H1 (cell line): ENCODE measurements at regions not wholly inside any gene's neighbourhood (a gene's known extent, or its start where the extent isn't known, plus 50 kb on each side); places are given as distances from the start of the nearest gene placed in this dataset.

ENCODE experiments used
- CTCF ChIA-PET: fragments of 300-600 bp; sonication (Branson Sonifier 250); formaldehyde crosslinking; loops from one replicate; lab custom pipeline; 2021; ENCODE audit not compliant: partially characterized antibody; lab: Charles Lee
- POLR2A ChIA-PET: fragments of 300-600 bp; sonication (Branson Sonifier 250); formaldehyde crosslinking; loops from one replicate; lab custom pipeline; 2021; ENCODE audit warnings: inconsistent platforms; ENCODE audit not compliant: partially characterized antibody; lab: Charles Lee
- DNase-seq, 2 experiments: peaks; one replicate each; pipeline versions ENCODE4 v3.0.0 to v3.0.0-alpha.2; 2010 to 2022; ENCODE audit warnings: low spot score in 2 of 2, low read depth in 1 of 2, mixed read lengths in 1 of 2
- FAIRE-seq: peaks from 2 replicates; lab custom pipeline; 2011; peaks lifted over from hg19 to GRCh38; lab: Jason Lieb, UNC
- H2AFZ ChIP-seq: 2 replicates; pipeline ENCODE4 v1.8.1; 2012; ENCODE audit warnings: low read length, inconsistent platforms
- H2AK5ac ChIP-seq: 2 replicates; pipeline ENCODE4 v1.6.1; 2013; ENCODE audit warnings: low read depth, low read length
- H2BK120ac ChIP-seq: replicated peaks from 2 replicates; pipeline ENCODE3; 2013; ENCODE audit warnings: low read depth, low read length, inconsistent platforms
- H2BK12ac ChIP-seq: 2 replicates; pipeline ENCODE4 v1.6.1; 2013; ENCODE audit warnings: low read depth, low read length
- H2BK15ac ChIP-seq: 2 replicates; pipeline ENCODE4 v1.6.1; 2013; ENCODE audit warnings: low read length
- H2BK20ac ChIP-seq: 2 replicates; pipeline ENCODE4 v1.6.1; 2013; ENCODE audit warnings: low read length
- H2BK5ac ChIP-seq: 2 replicates; pipeline ENCODE4 v1.6.1; 2013; ENCODE audit warnings: low read depth, low read length
- H3K14ac ChIP-seq: 2 replicates; pipeline ENCODE4 v1.6.1; 2013; ENCODE audit warnings: inconsistent platforms; ENCODE audit not compliant: insufficient read length
- H3K18ac ChIP-seq: 2 replicates; pipeline ENCODE4 v1.6.1; 2013; ENCODE audit warnings: low read length; ENCODE audit errors: extremely low read depth
- H3K23ac ChIP-seq: 2 replicates; pipeline ENCODE4 v1.6.1; 2013; ENCODE audit warnings: inconsistent platforms; ENCODE audit not compliant: insufficient read length
- H3K23me2 ChIP-seq: 2 replicates; pipeline ENCODE4 v1.6.1; 2013; ENCODE audit warnings: low read depth, low read length
- H3K27ac ChIP-seq: 2 replicates; pipeline ENCODE4 v1.6.1; 2011; ENCODE audit warnings: low read depth, low read length, inconsistent platforms
- H3K27me3 ChIP-seq, 4 experiments: replicated peaks in 1 of 4; 1 replicate in 1 of 4; 2 replicates in 3 of 4; pipeline versions ENCODE4 v1.6.1 to v1.8.1; 2011 to 2013; ENCODE audit warnings: low read length in 3 of 4, mild to moderate bottlenecking in 3 of 4, inconsistent platforms in 2 of 4, mixed read lengths in 2 of 4, moderate library complexity in 1 of 4; ENCODE audit not compliant: control insufficient read depth in 3 of 4, insufficient read depth in 3 of 4; ENCODE audit errors: extremely low read depth in 1 of 4
- H3K36me3 ChIP-seq, 4 experiments: 2 replicates each; pipeline versions ENCODE4 v1.6.1 to v1.8.1; 2011 to 2013; ENCODE audit warnings: mild to moderate bottlenecking in 4 of 4, low read length in 3 of 4, moderate library complexity in 2 of 4, control low read depth in 1 of 4, inconsistent platforms in 1 of 4; ENCODE audit not compliant: insufficient read depth in 4 of 4, control insufficient read depth in 2 of 4
- H3K4ac ChIP-seq: replicated peaks from 2 replicates; pipeline ENCODE3; 2013; ENCODE audit warnings: low read length, low read depth, mixed read lengths, inconsistent platforms; ENCODE audit not compliant: insufficient read length
- H3K4me1 ChIP-seq, 4 experiments: replicated peaks in 1 of 4; 1 replicate in 1 of 4; 2 replicates in 3 of 4; pipeline versions ENCODE4 v1.6.1 to v1.8.1; 2011 to 2013; ENCODE audit warnings: low read length in 3 of 4, inconsistent platforms in 2 of 4, mixed read lengths in 1 of 4; ENCODE audit not compliant: insufficient read depth in 4 of 4, control insufficient read depth in 3 of 4
- H3K4me2 ChIP-seq, 2 experiments: 2 replicates each; pipeline versions ENCODE4 v1.6.1 to v1.8.1; 2011 to 2013; ENCODE audit warnings: low read depth in 2 of 2, low read length in 2 of 2, control low read depth in 1 of 2, inconsistent platforms in 1 of 2, mild to moderate bottlenecking in 1 of 2; ENCODE audit not compliant: insufficient read depth in 1 of 2
- H3K4me3 ChIP-seq, 4 experiments: fragments of 200-600, 300-600 bp in 1 of 4; sonication (generic), shearing (Covaris generic), sonication (Bioruptor Twin) in 1 of 4; 2 replicates each; pipeline versions ENCODE4 v1.5.1 to v1.8.1; 2011 to 2016; ENCODE audit warnings: low read length in 4 of 4, low read depth in 3 of 4, control low read depth in 2 of 4, inconsistent platforms in 2 of 4, mild to moderate bottlenecking in 2 of 4, mixed read lengths in 1 of 4, moderate library complexity in 1 of 4; ENCODE audit not compliant: insufficient read depth in 2 of 4; ENCODE audit errors: extremely low read depth in 1 of 4
- H3K56ac ChIP-seq: replicated peaks from 2 replicates; pipeline ENCODE3; 2013; ENCODE audit warnings: low read depth, mild to moderate bottlenecking, mixed read lengths, low read length, inconsistent platforms; ENCODE audit not compliant: insufficient read length
- H3K79me1 ChIP-seq: 2 replicates; pipeline ENCODE4 v1.6.1; 2013; ENCODE audit warnings: low read depth, low read length, control low read depth
- H3K79me2 ChIP-seq, 2 experiments: 2 replicates each; pipeline versions ENCODE4 v1.6.1 to v1.8.1; 2012 to 2013; ENCODE audit warnings: low read length in 2 of 2, mild to moderate bottlenecking in 2 of 2, inconsistent platforms in 1 of 2; ENCODE audit not compliant: insufficient read depth in 2 of 2, control insufficient read depth in 1 of 2
- H3K9ac ChIP-seq, 4 experiments: replicated peaks in 1 of 4; 1 replicate in 1 of 4; 2 replicates in 3 of 4; pipeline versions ENCODE4 v1.6.1 to v1.8.1; 2011 to 2013; ENCODE audit warnings: low read depth in 3 of 4, low read length in 3 of 4, control low read depth in 2 of 4, mild to moderate bottlenecking in 2 of 4, moderate library complexity in 2 of 4, inconsistent platforms in 1 of 4; ENCODE audit errors: extremely low read depth in 1 of 4
- H3K9me3 ChIP-seq, 2 experiments: 2 replicates each; pipeline versions ENCODE4 v1.6.1 to v1.8.1; 2012 to 2013; ENCODE audit warnings: mild to moderate bottlenecking in 2 of 2, moderate library complexity in 2 of 2, control low read depth in 1 of 2, inconsistent platforms in 1 of 2, low read depth in 1 of 2, low read length in 1 of 2, mixed read lengths in 1 of 2; ENCODE audit not compliant: insufficient read depth in 2 of 2
- H4K20me1 ChIP-seq, 2 experiments: replicated peaks in 1 of 2; 2 replicates each; pipeline versions ENCODE3 to v1.8.1; 2011 to 2013; ENCODE audit warnings: inconsistent platforms in 2 of 2, low read length in 2 of 2, mild to moderate bottlenecking in 1 of 2; ENCODE audit not compliant: insufficient read depth in 2 of 2, control insufficient read depth in 1 of 2
- H4K5ac ChIP-seq: 2 replicates; pipeline ENCODE4 v1.6.1; 2013; ENCODE audit warnings: low read length, low read depth, mixed read lengths, inconsistent platforms; ENCODE audit not compliant: insufficient read length
- H4K8ac ChIP-seq: 2 replicates; pipeline ENCODE4 v1.8.0; 2013; ENCODE audit warnings: mild to moderate bottlenecking, moderate library complexity, low read length, inconsistent platforms; ENCODE audit not compliant: insufficient read depth; ENCODE audit errors: extremely low read depth
- H4K91ac ChIP-seq: replicated peaks from 2 replicates; pipeline ENCODE3; 2013; ENCODE audit warnings: low read length, mixed read lengths, inconsistent platforms; ENCODE audit not compliant: insufficient read length
- BCL11A ChIP-seq, 2 experiments: IDR thresholded peaks; one replicate each; pipeline ENCODE4 v1.6.1; 2011; ENCODE audit warnings: low read depth in 2 of 2, low read length in 2 of 2, mild to moderate bottlenecking in 2 of 2
- CHD1 ChIP-seq: IDR thresholded peaks from 2 replicates; pipeline ENCODE4 v1.6.1; 2012; ENCODE audit warnings: low read depth, low read length, improper control_type of control experiment
- CTCF ChIP-seq, 3 experiments: IDR thresholded peaks; 1 replicate in 2 of 3; 2 replicates in 1 of 3; pipeline versions ENCODE4 v1.5.1 to v1.6.1; 2011; ENCODE audit warnings: low read length in 3 of 3, mild to moderate bottlenecking in 3 of 3, inconsistent platforms in 2 of 3, low read depth in 1 of 3, moderate library complexity in 1 of 3; ENCODE audit not compliant: insufficient read depth in 1 of 3; ENCODE audit errors: control extremely low read depth in 1 of 3
- KDM4A ChIP-seq: IDR thresholded peaks from one replicate; pipeline ENCODE4 v1.7.1; 2012; ENCODE audit warnings: low read depth, mild to moderate bottlenecking, moderate library complexity, low read length, inconsistent platforms; ENCODE audit not compliant: severe bottlenecking
- MAX ChIP-seq: IDR thresholded peaks from 2 replicates; pipeline ENCODE4 v1.6.1; 2012; ENCODE audit warnings: inconsistent platforms
- RBBP5 ChIP-seq: IDR thresholded peaks from 2 replicates; pipeline ENCODE4 v1.7.1; 2012; ENCODE audit warnings: low read depth, mild to moderate bottlenecking, inconsistent platforms, low read length, moderate library complexity, borderline replicate concordance
- RNF2 ChIP-seq: fragments of 200-900, 300-1000 bp; sonication (generic); IDR thresholded peaks from 2 replicates; pipeline ENCODE4 v1.7.1; 2016; ENCODE audit warnings: borderline replicate concordance, low read depth, mild to moderate bottlenecking, antibody characterized with exemption, low read length; ENCODE audit not compliant: poor library complexity, severe bottlenecking; ENCODE audit errors: missing control alignments
- WGBS, 2 experiments: shearing (Covaris generic) in 1 of 2; methylation state at CpG; one replicate each; pipeline versions ENCODE4 v1.1.6 to v1.1.7; 2013 to 2015; ENCODE audit warnings: low lambda C conversion rate in 2 of 2, mixed read lengths in 2 of 2, inconsistent platforms in 1 of 2, low coverage in 1 of 2, missing lambda C conversion rate in 1 of 2; ENCODE audit not compliant: insufficient replicate concordance in 2 of 2, insufficient coverage in 1 of 2, insufficient read length in 1 of 2; ENCODE audit errors: extremely low coverage in 1 of 2, missing lambda C conversion rate in 1 of 2; 5-methylcytosine and 5-hydroxymethylcytosine counted together
- TF ChIP-seq, protein P1 (sequence below): IDR thresholded peaks from 2 replicates; pipeline ENCODE4 v1.6.1; 2012; ENCODE audit warnings: inconsistent platforms

DNA sequence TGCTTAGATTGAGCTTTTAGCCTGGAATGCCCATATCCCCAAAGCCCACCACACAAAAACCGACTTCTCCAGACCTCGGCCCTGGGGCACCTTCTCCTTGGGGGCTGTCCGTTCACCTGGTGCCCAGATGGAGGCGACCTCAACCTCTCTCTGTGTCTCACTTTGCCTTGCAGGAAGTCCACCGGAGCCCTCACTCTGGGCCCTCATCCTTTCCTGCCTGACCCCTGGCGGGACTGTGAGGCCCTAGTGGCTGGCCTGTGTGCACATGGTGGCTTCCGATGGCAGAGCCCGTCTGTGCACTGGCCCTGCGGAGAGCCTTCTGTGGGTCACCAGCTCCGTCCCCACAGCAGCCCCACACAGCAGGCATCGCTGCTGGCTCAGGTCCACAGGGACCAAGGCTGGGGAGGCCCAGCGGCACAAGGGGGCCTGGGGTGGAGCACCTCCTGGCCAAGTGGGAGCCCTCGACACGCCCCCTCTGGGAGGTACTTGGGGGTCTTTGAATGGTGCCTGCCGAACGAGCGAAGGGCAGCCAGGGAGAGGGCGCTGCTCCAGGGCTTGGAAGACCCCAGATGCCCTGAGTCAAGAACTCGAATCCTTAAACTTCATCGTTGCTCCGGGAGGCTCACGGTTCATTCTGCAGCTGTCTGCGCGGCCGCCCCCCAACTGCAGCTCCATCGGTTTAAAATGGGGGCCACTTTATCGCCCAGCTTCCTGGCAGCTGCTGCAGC is 97.2 kb upstream of the ADRA2C start:
- Histone ChIP-seq H3K9ac (no peak overlapping the region), H3K27me3 (no peaks in the 10 kb centered on the region; a peak in 2 of 7 replicates), H3K18ac (no peak overlapping the region), H2BK15ac (no peak overlapping the region), H3K4me2 (no peak overlapping the region), H3K56ac (no peak overlapping the region), H3K4me1 (no peaks in the 10 kb centered on the region; a peak in 1 of 7 replicates), H3K14ac (no peak overlapping the region), H3K4ac (no peak overlapping the region), H3K23ac (no peak overlapping the region), H2AK5ac (no peak overlapping the region), H3K79me2 (no peaks in the 10 kb centered on the region), H4K91ac (no peak overlapping the region), H2BK5ac (no peak overlapping the region), H4K5ac (no peak overlapping the region), H3K9me3 (peaks cover 6% of the 10 kb centered on the region in 2 experiments; a peak in 2 of 4 replicates), H3K4me3 (no peak overlapping the region), H4K8ac (peak overlapping the region; percentile 74), H3K23me2 (peaks cover 6% of the 10 kb centered on the region; the same call in 1 of the 2 replicates), H2BK20ac (no peak overlapping the region), H3K79me1 (no peaks in the 10 kb centered on the region), H4K20me1 (peaks cover 0 to 1% of the 10 kb centered on the region in 2 experiments), H2BK12ac (peak overlapping the region; percentile 68; the same call in 1 of the 2 replicates), H3K27ac (no peak overlapping the region), H2AFZ (no peak overlapping the region), H3K36me3 (no peaks in the 10 kb centered on the region), H2BK120ac (no peak overlapping the region)
- WGBS, 2 experiments: 90% methylated on average over 26 of the region's 27 CpGs; no CpG with 5 or more reads in 1 of the 2 experiments
- ChIA-PET CTCF (interaction anchor here (0.6 to 1.3 kb wide), 3 partner anchors 11 to 1219 kb away, joined by 3 read pairs; no protein-coding TSS in a partner anchor), POLR2A (no interaction called here)
- FAIRE-seq: no peak
- no peak for DNase-seq
- TF ChIP-seq CHD1: no peak
- TF ChIP-seq, protein P1, sequence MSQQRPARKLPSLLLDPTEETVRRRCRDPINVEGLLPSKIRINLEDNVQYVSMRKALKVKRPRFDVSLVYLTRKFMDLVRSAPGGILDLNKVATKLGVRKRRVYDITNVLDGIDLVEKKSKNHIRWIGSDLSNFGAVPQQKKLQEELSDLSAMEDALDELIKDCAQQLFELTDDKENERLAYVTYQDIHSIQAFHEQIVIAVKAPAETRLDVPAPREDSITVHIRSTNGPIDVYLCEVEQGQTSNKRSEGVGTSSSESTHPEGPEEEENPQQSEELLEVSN: 0 out of 2 replicates have a peak, but pooled peaks have one; percentile 21
- peak in 2 of 3 experiments; percentile 45 to 52; a peak in 3 of 4 replicates for TF ChIP-seq CTCF (IDR thresholded peaks at IDR 0.05; ENCODE audit: control extremely low read depth in 1 of 3, insufficient read depth in 1 of 3, low read depth in 1 of 3, low read length in 3 of 3)
- peak; percentile 22; the same call in 1 of the 2 replicates for TF ChIP-seq MAX
- no peak for TF ChIP-seq RBBP5
- no peak for TF ChIP-seq KDM4A
- TF ChIP-seq RNF2: no peak
- no peak for TF ChIP-seq BCL11A (IDR thresholded peaks at IDR 0.05; ENCODE audit: low read depth in 2 of 2, low read length in 2 of 2)
